SK-N-MC (cell line): ENCODE measurements at regions not wholly inside any gene's neighbourhood (a gene's known extent, or its start where the extent isn't known, plus 50 kb on each side); places are given as distances from the start of the nearest gene placed in this dataset.

ENCODE experiments used
- EZH2 ChIP-seq: fragments of 200-600 bp; sonication (generic); IDR thresholded peaks from one replicate; pipeline ENCODE4 v1.6.1; 2017; ENCODE audit warnings: antibody characterized with exemption
- POLR2AphosphoS5 ChIP-seq: IDR thresholded peaks from 2 replicates; pipeline ENCODE4 v1.6.1; 2012; ENCODE audit warnings: mild to moderate bottlenecking, low read depth, low read length, borderline replicate concordance

DNA sequence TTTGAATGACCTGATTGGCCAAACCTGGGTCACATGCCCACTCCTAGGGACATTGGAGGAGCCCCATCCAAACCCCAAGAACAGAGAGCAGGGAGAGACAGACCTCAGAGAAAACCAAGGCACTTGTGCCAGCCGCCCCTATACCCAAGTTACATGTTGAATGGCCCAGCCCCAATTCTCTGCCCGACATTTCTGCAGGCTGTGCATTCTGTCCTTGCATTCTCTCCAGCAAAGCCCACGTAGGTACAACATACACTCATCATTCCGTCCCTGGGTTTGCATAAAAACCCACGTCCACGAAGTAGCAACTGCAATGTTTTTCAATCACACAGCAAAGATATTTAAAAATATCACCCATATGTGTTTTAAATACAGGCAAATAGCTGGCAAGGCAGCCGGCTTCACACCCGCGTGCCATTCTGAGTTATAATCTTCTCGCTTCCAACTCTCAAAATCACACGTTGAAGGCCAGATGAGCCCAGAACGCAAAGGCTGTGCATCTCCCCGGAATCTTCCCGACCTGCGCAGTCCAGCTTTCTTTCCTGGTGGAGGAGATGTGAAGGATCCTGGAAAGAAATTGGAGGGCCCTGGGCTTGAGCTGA lies 91.7 kb upstream of the MYL2 start:
- TF ChIP-seq POLR2AphosphoS5 (no peak), EZH2 (no peak)
